ENCODE measurements at regions not wholly inside any gene's neighbourhood (a gene's known extent, or its start where the extent isn't known, plus 50 kb on each side); places are given as distances from the start of the nearest gene placed in this dataset.
"Not testable (repeated sequence)": the region's sequence is repeated elsewhere in the genome, so short reads cannot be mapped to it uniquely, and the experiment has no call there.

GRCh38 chr4:154164931-154165839 lies 326.4 kb downstream of the DCHS2 start:
- no peaks in the 10 kb centered on the region for H3K4me1 Mint-ChIP-seq (ENCODE audit: low read depth, unreplicated experiment)
- TF ChIP-seq, protein P1, sequence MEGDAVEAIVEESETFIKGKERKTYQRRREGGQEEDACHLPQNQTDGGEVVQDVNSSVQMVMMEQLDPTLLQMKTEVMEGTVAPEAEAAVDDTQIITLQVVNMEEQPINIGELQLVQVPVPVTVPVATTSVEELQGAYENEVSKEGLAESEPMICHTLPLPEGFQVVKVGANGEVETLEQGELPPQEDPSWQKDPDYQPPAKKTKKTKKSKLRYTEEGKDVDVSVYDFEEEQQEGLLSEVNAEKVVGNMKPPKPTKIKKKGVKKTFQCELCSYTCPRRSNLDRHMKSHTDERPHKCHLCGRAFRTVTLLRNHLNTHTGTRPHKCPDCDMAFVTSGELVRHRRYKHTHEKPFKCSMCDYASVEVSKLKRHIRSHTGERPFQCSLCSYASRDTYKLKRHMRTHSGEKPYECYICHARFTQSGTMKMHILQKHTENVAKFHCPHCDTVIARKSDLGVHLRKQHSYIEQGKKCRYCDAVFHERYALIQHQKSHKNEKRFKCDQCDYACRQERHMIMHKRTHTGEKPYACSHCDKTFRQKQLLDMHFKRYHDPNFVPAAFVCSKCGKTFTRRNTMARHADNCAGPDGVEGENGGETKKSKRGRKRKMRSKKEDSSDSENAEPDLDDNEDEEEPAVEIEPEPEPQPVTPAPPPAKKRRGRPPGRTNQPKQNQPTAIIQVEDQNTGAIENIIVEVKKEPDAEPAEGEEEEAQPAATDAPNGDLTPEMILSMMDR (IDR thresholded peaks at IDR 0.05; ENCODE audit: partially characterized antibody, unreplicated experiment): no peak
- H3K27me3 Mint-ChIP-seq (ENCODE audit: unreplicated experiment): no peaks in the 10 kb centered on the region
- H3K4me3 Mint-ChIP-seq (ENCODE audit: unreplicated experiment): no peak overlapping the region
- no peaks in the 10 kb centered on the region for H3K36me3 Mint-ChIP-seq (ENCODE audit: unreplicated experiment)
- no peaks in the 10 kb centered on the region for H3K9me3 Mint-ChIP-seq (ENCODE audit: unreplicated experiment)
- H3K27ac Mint-ChIP-seq (ENCODE audit: unreplicated experiment): no peak overlapping the region
- no peak for DNase-seq

DNA sequence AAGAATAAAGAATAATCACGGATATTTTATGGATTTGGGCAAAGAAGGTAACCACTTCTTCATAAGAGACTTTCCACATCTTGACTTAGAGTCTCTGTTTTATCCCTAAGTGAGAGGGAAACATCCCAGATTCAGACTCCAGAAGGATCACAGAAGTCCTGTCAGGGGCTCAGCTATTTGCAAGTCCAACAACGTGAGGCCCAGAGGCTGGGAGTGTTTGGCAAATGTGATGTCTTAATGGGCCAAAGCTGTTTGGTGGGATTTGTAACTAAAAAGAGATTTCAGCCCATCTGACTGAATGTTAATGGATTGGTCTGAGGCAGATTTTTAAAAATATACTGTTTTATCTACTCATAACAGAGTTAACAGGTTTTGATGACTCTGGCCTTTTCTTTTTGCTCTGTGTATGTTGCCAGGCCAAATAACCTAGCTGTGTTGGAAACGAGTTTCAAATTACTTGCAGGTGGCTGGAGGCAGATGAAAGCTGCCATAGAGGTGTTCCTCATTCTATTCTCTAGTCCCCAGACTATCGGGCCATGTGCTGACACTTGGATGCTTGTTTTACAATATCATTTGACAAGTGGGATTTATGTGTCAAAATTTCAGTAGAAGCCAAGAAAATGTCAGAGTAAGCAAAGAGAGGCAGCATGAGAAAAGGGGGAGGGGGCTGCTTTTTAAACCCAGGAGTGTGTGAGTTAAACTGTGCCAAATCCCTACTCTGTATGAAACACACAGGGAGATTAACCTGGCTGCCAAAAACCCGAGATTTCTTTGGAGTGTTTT lies 330.9 kb downstream of the DCHS2 start:
- H3K9me3 Mint-ChIP-seq (ENCODE audit: unreplicated experiment): no peaks in the 10 kb centered on the region
- no peak overlapping the region for H3K27ac Mint-ChIP-seq (ENCODE audit: unreplicated experiment)
- H3K4me3 Mint-ChIP-seq (ENCODE audit: unreplicated experiment): no peak overlapping the region
- no peaks in the 10 kb centered on the region for H3K36me3 Mint-ChIP-seq (ENCODE audit: unreplicated experiment)
- TF ChIP-seq, protein P1 (IDR thresholded peaks at IDR 0.05; ENCODE audit: partially characterized antibody, unreplicated experiment): no peak
- no peaks in the 10 kb centered on the region for H3K4me1 Mint-ChIP-seq (ENCODE audit: low read depth, unreplicated experiment)
- no peak for DNase-seq
- H3K27me3 Mint-ChIP-seq (ENCODE audit: unreplicated experiment): no peaks in the 10 kb centered on the region

GRCh38 chr4:154158361-154159155 lies 333.0 kb downstream of the DCHS2 start:
- TF ChIP-seq, protein P1 (IDR thresholded peaks at IDR 0.05; ENCODE audit: partially characterized antibody, unreplicated experiment): no peak
- Mint-ChIP-seq H3K27me3 (ENCODE audit: unreplicated experiment) (no peaks in the 10 kb centered on the region), H3K27ac (ENCODE audit: unreplicated experiment) (no peak overlapping the region), H3K4me3 (ENCODE audit: unreplicated experiment) (no peak overlapping the region), H3K4me1 (ENCODE audit: low read depth, unreplicated experiment) (no peaks in the 10 kb centered on the region), H3K9me3 (ENCODE audit: unreplicated experiment) (no peaks in the 10 kb centered on the region), H3K36me3 (ENCODE audit: unreplicated experiment) (no peaks in the 10 kb centered on the region)
- no peak for DNase-seq

- Mint-ChIP-seq H3K4me1 (ENCODE audit: low read depth, unreplicated experiment) (no peaks in the 10 kb centered on the region), H3K36me3 (ENCODE audit: unreplicated experiment) (no peaks in the 10 kb centered on the region), H3K9me3 (ENCODE audit: unreplicated experiment) (no peaks in the 10 kb centered on the region), H3K27ac (ENCODE audit: unreplicated experiment) (no peak overlapping the region), H3K27me3 (ENCODE audit: unreplicated experiment) (peaks cover 2% of the 10 kb centered on the region), H3K4me3 (ENCODE audit: unreplicated experiment) (no peak overlapping the region)
- DNase-seq: no peak
- TF ChIP-seq, protein P1 (IDR thresholded peaks at IDR 0.05; ENCODE audit: partially characterized antibody, unreplicated experiment): no peak
Observed at GRCh38 chr4:154152546-154152945, 339.1 kb downstream of the DCHS2 start.

DNA sequence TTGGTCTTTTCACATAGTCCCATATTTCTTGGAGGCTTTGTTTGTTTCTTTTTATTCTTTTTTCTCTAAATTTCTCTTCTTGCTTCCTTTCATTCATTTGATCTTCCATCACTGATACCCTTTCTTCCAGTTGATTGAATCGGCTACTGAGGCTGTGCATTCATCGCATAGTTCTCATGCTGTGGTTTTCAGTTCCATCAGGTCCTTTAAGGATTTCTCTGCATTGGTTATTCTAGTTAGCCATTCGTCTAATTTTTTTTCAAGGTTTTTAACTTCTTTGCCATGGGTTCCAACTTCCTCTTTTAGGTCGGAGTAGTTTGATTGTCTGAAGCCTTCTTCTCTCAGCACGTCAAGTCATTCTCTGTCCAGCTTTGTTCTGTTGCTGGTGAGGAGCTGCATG lies 342.4 kb downstream of the DCHS2 start:
- not testable (repeated sequence) for DNase-seq; H3K4me3 Mint-ChIP-seq (ENCODE audit: unreplicated experiment); H3K36me3 Mint-ChIP-seq (ENCODE audit: unreplicated experiment); H3K27ac Mint-ChIP-seq (ENCODE audit: unreplicated experiment); H3K4me1 Mint-ChIP-seq (ENCODE audit: low read depth, unreplicated experiment); H3K9me3 Mint-ChIP-seq (ENCODE audit: unreplicated experiment); H3K27me3 Mint-ChIP-seq (ENCODE audit: unreplicated experiment)
